Trophoblast cell (in vitro differentiated cells and primary cell): ENCODE measurements at regions not wholly inside any gene's neighbourhood (a gene's known extent, or its start where the extent isn't known, plus 50 kb on each side); places are given as distances from the start of the nearest gene placed in this dataset.

Experiments
- DNase-seq, 2 donors: peaks; one replicate each; pipeline ENCODE4 v3.0.0-alpha.2; 2016
- H2AFZ ChIP-seq: 2 replicates; pipeline ENCODE4 v1.6.1; 2013; ENCODE audit warnings: low read length, moderate library complexity, mild to moderate bottlenecking; ENCODE audit not compliant: insufficient read depth, poor library complexity
- H2AK5ac ChIP-seq: 2 replicates; pipeline ENCODE4 v1.6.1; 2013; ENCODE audit warnings: mild to moderate bottlenecking, low read length
- H2BK120ac ChIP-seq: 2 replicates; pipeline ENCODE4 v1.6.1; 2013; ENCODE audit warnings: low read length, mild to moderate bottlenecking, moderate library complexity; ENCODE audit not compliant: insufficient read depth, poor library complexity
- H2BK12ac ChIP-seq: 2 replicates; pipeline ENCODE4 v1.6.1; 2013; ENCODE audit warnings: mild to moderate bottlenecking, low read length, moderate library complexity
- H2BK5ac ChIP-seq: 2 replicates; pipeline ENCODE4 v1.6.1; 2013; ENCODE audit warnings: low read length, low read depth, moderate library complexity, mild to moderate bottlenecking; ENCODE audit not compliant: poor library complexity
- H3K14ac ChIP-seq: 2 replicates; pipeline ENCODE4 v1.6.1; 2013; ENCODE audit warnings: mild to moderate bottlenecking, low read length
- H3K18ac ChIP-seq: 2 replicates; pipeline ENCODE4 v1.6.1; 2013; ENCODE audit warnings: mild to moderate bottlenecking, low read length
- H3K23ac ChIP-seq: 2 replicates; pipeline ENCODE4 v1.6.1; 2013; ENCODE audit warnings: low read length
- H3K27ac ChIP-seq: 2 replicates; pipeline ENCODE4 v1.5.1; 2013; ENCODE audit warnings: low read depth, mild to moderate bottlenecking, inconsistent platforms, low read length, moderate library complexity
- H3K27me3 ChIP-seq: 2 replicates; pipeline ENCODE4 v1.6.1; 2013; ENCODE audit warnings: inconsistent platforms, mild to moderate bottlenecking, low read length, moderate library complexity; ENCODE audit not compliant: insufficient read depth
- H3K36me3 ChIP-seq, 2 experiments: 1 replicate in 1 of 2; 2 replicates in 1 of 2; pipeline ENCODE4 v1.6.1; 2013; ENCODE audit warnings: low read length in 2 of 2, mild to moderate bottlenecking in 2 of 2, moderate library complexity in 1 of 2; ENCODE audit not compliant: insufficient read depth in 2 of 2, control insufficient read depth in 1 of 2
- H3K4ac ChIP-seq: 2 replicates; pipeline ENCODE4 v1.6.1; 2013; ENCODE audit warnings: low read depth, mild to moderate bottlenecking, low read length, moderate library complexity
- H3K4me1 ChIP-seq, 2 experiments: 1 replicate in 1 of 2; 2 replicates in 1 of 2; pipeline ENCODE4 v1.6.1; 2013; ENCODE audit warnings: low read length in 2 of 2, mild to moderate bottlenecking in 2 of 2, moderate library complexity in 1 of 2; ENCODE audit not compliant: insufficient read depth in 2 of 2, control insufficient read depth in 1 of 2
- H3K4me2 ChIP-seq: 2 replicates; pipeline ENCODE4 v1.6.1; 2013; ENCODE audit warnings: inconsistent platforms, mild to moderate bottlenecking, low read length, moderate library complexity
- H3K4me3 ChIP-seq: 2 replicates; pipeline ENCODE4 v1.5.1; 2013; ENCODE audit warnings: mild to moderate bottlenecking, low read depth, low read length, inconsistent platforms
- H3K79me1 ChIP-seq: one replicate; pipeline ENCODE4 v1.6.1; 2013; ENCODE audit warnings: low read length
- H3K79me2 ChIP-seq: 2 replicates; pipeline ENCODE4 v1.6.1; 2013; ENCODE audit warnings: low read length, mild to moderate bottlenecking; ENCODE audit not compliant: control insufficient read depth, insufficient read depth, poor library complexity
- H3K9ac ChIP-seq: 2 replicates; pipeline ENCODE4 v1.6.1; 2013; ENCODE audit warnings: mild to moderate bottlenecking, low read length
- H3K9me3 ChIP-seq: 2 replicates; pipeline ENCODE4 v1.6.1; 2013; ENCODE audit warnings: low read depth, mild to moderate bottlenecking, control low read depth, inconsistent platforms, low read length; ENCODE audit not compliant: insufficient read depth
- H4K12ac ChIP-seq: 2 replicates; pipeline ENCODE4 v1.6.1; 2013; ENCODE audit warnings: low read depth, mild to moderate bottlenecking, low read length, moderate library complexity
- H4K8ac ChIP-seq: 2 replicates; pipeline ENCODE4 v1.6.1; 2013; ENCODE audit warnings: low read depth, mild to moderate bottlenecking, low read length, moderate library complexity
- H4K91ac ChIP-seq: one replicate; pipeline ENCODE4 v1.6.1; 2013; ENCODE audit warnings: low read depth, mild to moderate bottlenecking, low read length, moderate library complexity
- WGBS: extraction: QIAGEN DNeasy Blood & Tissue Kit; methylation state at CpG from one replicate; pipeline ENCODE4 v1.1.7; 2013; ENCODE audit warnings: missing lambda C conversion rate; ENCODE audit not compliant: insufficient read length, insufficient coverage; ENCODE audit errors: extremely low coverage; 5-methylcytosine and 5-hydroxymethylcytosine counted together

DNA sequence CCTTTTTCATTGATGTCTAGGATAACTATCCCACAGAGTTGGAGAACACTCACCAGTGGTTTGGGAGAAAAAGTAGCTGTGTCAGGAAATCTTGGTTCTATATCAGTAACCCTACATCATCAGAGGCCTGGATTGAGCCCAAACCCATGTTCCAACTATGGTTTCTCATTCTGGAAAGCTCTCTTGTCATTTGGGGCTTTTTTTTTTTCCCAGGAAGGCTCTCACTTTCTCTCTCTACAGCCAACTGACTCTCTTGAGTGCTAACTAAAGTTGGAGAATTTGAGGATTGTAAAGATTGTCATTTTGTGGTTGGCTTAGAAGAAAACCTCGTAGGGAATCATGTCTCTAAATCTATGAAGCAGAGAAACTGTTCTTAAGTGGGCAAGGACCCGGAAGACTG is 228.2 kb upstream of the DIPK2B start:
- Histone ChIP-seq H2BK12ac (no peak overlapping the region), H3K23ac (no peak overlapping the region), H3K14ac (no peak overlapping the region), H4K8ac (no peak overlapping the region), H3K4ac (no peak overlapping the region), H3K27ac (no peak overlapping the region), H3K79me2 (no peaks in the 10 kb centered on the region), H2BK120ac (no peak overlapping the region), H3K9me3 (no peaks in the 10 kb centered on the region), H2AFZ (no peak overlapping the region), H3K4me3 (no peak overlapping the region), H3K27me3 (no peaks in the 10 kb centered on the region), H2BK5ac (no peak overlapping the region), H4K12ac (no peak overlapping the region), H3K36me3 (no peaks in the 10 kb centered on the region), H3K79me1 (no peaks in the 10 kb centered on the region), H3K9ac (no peak overlapping the region), H2AK5ac (no peak overlapping the region), H3K4me2 (no peak overlapping the region), H3K4me1 (peaks cover 0 to under 1% of the 10 kb centered on the region in 2 experiments), H3K18ac (no peak overlapping the region), H4K91ac (no peak overlapping the region)
- DNase-seq, result no peak
- no CpG with 5 or more reads among the region's 2 CpGs for WGBS

GRCh38 chrX:45424326-45424725 is 223.7 kb upstream of the DIPK2B start:
- no peak overlapping the region for H4K91ac ChIP-seq
- no peak overlapping the region for H2AK5ac ChIP-seq
- no peak overlapping the region for H3K14ac ChIP-seq
- H3K4ac ChIP-seq, result no peak overlapping the region
- H3K4me3 ChIP-seq, result no peak overlapping the region
- no peak for DNase-seq
- H2BK120ac ChIP-seq, result no peak overlapping the region
- H3K79me1 ChIP-seq, result no peaks in the 10 kb centered on the region
- no peaks in the 10 kb centered on the region for H3K9me3 ChIP-seq
- H2AFZ ChIP-seq, result no peak overlapping the region
- H3K23ac ChIP-seq, result no peak overlapping the region
- no peaks in the 10 kb centered on the region for H3K27me3 ChIP-seq
- no peak overlapping the region for H4K12ac ChIP-seq
- H4K8ac ChIP-seq, result no peak overlapping the region
- no peak overlapping the region for H3K18ac ChIP-seq
- peaks cover 0 to 2% of the 10 kb centered on the region in 2 experiments for H3K36me3 ChIP-seq
- no peak overlapping the region for H2BK12ac ChIP-seq
- H3K9ac ChIP-seq, result no peak overlapping the region
- no peak overlapping the region for H2BK5ac ChIP-seq
- H3K27ac ChIP-seq, result no peak overlapping the region
- H3K79me2 ChIP-seq, result no peaks in the 10 kb centered on the region
- no peaks in the 10 kb centered on the region for H3K4me1 ChIP-seq
- no peak overlapping the region for H3K4me2 ChIP-seq

- DNase-seq, result no peak
- Histone ChIP-seq H4K91ac (no peak overlapping the region), H3K23ac (no peak overlapping the region), H2AK5ac (no peak overlapping the region), H2BK12ac (no peak overlapping the region), H3K27ac (no peak overlapping the region), H3K27me3 (no peaks in the 10 kb centered on the region), H3K36me3 (peaks cover 0 to 2% of the 10 kb centered on the region in 2 experiments), H3K4me2 (no peak overlapping the region), H3K79me1 (no peaks in the 10 kb centered on the region), H2BK120ac (no peak overlapping the region), H3K4ac (no peak overlapping the region), H4K8ac (no peak overlapping the region), H2AFZ (no peak overlapping the region), H3K9me3 (no peaks in the 10 kb centered on the region), H4K12ac (no peak overlapping the region), H3K14ac (no peak overlapping the region), H3K79me2 (no peaks in the 10 kb centered on the region), H3K4me1 (no peaks in the 10 kb centered on the region), H3K9ac (no peak overlapping the region), H3K18ac (no peak overlapping the region), H3K4me3 (no peak overlapping the region), H2BK5ac (no peak overlapping the region)
- WGBS, result no CpG with 5 or more reads among the region's 1 CpG
These were observed 221.7 kb upstream of the DIPK2B start for GRCh38 chrX:45422216-45422925.

- no peak for DNase-seq
- no peak overlapping the region for H2BK12ac ChIP-seq
- H3K23ac ChIP-seq, result no peak overlapping the region
- no peak overlapping the region for H4K8ac ChIP-seq
- H3K27me3 ChIP-seq, result no peaks in the 10 kb centered on the region
- no peak overlapping the region for H2AK5ac ChIP-seq
- H3K36me3 ChIP-seq, result peaks cover 0 to 2% of the 10 kb centered on the region in 2 experiments
- H2BK120ac ChIP-seq, result no peak overlapping the region
- H3K4me1 ChIP-seq, result no peaks in the 10 kb centered on the region
- no peak overlapping the region for H3K4me3 ChIP-seq
- H4K91ac ChIP-seq, result no peak overlapping the region
- no peak overlapping the region for H3K14ac ChIP-seq
- no peak overlapping the region for H3K4ac ChIP-seq
- no peak overlapping the region for H2BK5ac ChIP-seq
- no peak overlapping the region for H3K9ac ChIP-seq
- no peaks in the 10 kb centered on the region for H3K79me2 ChIP-seq
- H3K9me3 ChIP-seq, result no peaks in the 10 kb centered on the region
- H3K27ac ChIP-seq, result no peak overlapping the region
- H3K79me1 ChIP-seq, result no peaks in the 10 kb centered on the region
- no peak overlapping the region for H3K4me2 ChIP-seq
- no peak overlapping the region for H2AFZ ChIP-seq
- H3K18ac ChIP-seq, result no peak overlapping the region
- no CpG with 5 or more reads among the region's 2 CpGs for WGBS
- no peak overlapping the region for H4K12ac ChIP-seq
These were observed 221.1 kb upstream of the DIPK2B start for GRCh38 chrX:45421806-45422205.
